ENCODE measurements at regions not wholly inside any gene's neighbourhood (a gene's known extent, or its start where the extent isn't known, plus 50 kb on each side); places are given as distances from the start of the nearest gene placed in this dataset.
"Not testable (repeated sequence)": the region's sequence is repeated elsewhere in the genome, so short reads cannot be mapped to it uniquely, and the experiment has no call there.

DNA sequence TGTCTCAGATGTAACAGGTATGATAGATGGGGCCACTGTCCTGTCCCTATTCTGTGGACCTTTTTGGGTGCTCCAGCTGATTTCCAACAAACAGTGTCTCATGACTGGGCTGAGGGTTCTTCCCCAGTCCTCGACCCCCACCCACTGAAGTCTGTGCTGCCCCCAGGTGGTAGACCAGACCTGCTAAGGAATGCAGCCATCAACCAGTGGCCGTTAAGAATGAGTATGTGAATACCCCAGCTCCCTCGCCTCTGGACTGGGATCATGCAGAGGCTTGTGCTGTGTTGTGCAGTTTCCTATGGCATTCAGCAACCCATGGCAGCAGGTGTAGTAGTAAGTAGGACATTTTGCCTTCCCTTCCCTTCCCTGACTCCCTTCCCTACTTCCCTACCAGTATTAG is 183.1 kb upstream of the KAZN start:
- DNase-seq: no peak

DNA sequence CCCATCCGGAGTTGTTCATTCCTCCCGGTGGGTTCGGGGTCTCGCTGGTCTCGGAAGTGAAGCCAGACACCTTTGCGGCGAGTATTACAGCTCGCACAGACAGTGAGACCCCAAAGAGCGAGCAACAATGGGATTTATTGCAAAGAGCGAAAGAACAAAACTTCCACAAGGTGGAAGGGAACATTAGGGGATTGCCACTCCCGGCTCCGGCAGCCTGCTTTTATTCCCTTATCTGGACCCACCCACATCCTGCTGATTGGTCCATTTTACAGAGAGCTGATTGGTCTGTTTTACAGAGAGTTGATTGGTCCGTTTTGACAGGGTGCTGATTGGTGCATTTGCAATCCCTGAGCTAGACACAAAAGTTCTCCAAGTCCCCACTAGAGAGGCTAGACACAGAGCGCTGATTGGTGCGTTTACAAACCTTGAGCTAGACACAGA is 178.7 kb upstream of the KAZN start:
- DNase-seq: not testable (repeated sequence)

DNA sequence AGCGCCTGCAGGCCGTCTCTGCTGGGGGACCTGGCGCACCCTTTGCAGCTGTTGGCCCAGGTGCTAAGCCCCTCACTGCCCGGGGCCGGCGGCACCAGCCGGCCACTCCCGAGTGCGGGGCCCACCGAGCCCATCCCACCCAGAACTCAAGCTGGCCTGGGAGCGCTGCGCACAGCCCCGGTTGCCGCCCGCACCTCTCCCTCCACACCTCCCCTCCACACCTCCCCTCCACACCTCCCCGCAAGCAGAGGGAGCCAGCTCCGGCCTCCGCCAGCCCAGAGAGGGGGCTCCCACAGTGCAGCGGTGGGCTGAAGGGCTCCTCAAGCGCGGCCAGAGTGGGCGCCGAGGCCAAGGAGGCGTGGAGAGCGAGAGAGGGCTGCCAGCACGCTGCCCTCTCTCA is 177.8 kb upstream of the KAZN start:
- no peak for DNase-seq

DNA sequence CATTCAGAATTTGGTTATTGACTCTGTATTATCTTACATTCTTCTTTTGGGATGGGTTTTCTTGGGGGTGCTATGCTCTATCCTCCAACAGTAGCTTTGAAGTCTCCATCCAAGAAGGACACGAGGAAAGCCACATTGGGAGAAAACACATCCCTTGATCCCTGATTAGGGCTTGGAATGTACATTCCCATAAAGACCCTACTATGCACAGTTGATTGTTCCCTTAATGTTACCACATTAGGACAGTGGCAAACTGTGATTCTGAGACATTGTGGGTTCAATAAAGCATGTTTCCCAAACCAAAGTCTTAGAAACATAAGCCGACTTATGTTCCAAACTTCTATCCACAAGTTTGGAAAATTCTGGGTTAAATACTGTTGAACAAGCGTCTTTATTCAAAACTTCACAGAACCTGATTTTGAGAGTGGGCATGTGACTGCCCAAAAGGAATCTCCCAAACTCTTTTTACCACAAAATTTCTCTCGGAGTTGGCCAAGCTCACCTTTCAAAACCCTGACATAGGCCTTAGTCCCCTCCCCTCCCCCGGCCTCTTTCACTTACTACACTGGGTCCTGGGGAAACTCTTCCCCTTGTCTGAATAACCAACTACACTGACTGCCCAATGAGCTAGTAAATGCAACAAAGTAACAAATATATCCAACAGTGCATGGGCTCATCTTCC is 177.0 kb upstream of the KAZN start:
- DNase-seq: no peak

DNA sequence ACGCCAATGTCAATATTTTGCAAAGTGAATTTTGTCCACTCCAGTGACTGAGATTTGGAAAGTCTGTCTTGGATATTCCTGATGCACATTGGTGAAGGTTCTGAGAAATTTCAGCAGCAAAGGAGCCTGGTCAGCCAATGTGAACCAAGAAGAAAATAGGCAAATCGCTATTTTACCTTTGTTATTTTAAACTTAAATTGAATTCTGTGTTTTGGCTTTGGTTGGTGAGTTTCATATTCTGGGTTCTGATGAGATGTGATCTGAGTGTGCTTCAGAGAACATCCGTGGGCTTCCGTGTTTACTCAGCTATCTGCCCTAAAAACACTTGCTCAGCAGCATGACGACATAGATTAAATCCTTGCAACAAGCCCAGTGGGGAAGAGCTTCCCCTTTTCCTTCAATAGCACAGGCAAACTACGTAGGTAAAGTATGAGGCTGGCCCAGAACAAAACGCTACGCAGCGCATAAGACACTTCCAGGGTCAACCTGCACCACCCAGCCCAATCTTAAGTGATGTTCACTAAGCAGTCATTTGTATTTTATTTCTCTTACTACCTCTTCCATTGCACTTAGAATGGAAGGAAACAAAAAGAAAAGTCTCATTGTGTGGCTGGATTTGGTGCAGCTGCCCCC is 176.4 kb upstream of the KAZN start:
- no peak for DNase-seq

GRCh38 chr1:14424325-14425002 is 174.0 kb upstream of the KAZN start:
- DNase-seq: no peak

DNA sequence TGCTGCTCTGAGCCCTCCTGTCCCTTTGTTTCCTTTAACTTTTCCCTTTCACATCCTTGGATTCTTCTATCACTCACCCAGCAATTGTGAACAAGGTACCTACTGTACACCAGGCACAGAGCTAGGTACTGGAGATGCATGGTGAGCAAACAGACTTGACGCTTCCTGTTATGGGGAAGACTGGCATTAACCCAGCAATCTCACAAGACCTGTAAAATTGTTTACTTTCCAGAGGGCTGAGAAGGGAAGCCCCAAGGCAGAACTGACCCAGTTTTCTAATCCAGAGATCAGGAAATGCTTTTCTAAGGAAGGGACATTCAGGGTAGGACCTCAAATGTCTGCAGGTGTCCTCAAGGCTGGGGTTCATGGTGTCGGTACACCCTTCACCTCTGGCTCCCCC is 171.6 kb upstream of the KAZN start:
- DNase-seq: no peak

GRCh38 chr1:14429577-14429976 is 168.9 kb upstream of the KAZN start:
- DNase-seq: no peak

- not testable (repeated sequence) for DNase-seq
Measured at GRCh38 chr1:14432728-14433127, 165.8 kb upstream of the KAZN start.

DNA sequence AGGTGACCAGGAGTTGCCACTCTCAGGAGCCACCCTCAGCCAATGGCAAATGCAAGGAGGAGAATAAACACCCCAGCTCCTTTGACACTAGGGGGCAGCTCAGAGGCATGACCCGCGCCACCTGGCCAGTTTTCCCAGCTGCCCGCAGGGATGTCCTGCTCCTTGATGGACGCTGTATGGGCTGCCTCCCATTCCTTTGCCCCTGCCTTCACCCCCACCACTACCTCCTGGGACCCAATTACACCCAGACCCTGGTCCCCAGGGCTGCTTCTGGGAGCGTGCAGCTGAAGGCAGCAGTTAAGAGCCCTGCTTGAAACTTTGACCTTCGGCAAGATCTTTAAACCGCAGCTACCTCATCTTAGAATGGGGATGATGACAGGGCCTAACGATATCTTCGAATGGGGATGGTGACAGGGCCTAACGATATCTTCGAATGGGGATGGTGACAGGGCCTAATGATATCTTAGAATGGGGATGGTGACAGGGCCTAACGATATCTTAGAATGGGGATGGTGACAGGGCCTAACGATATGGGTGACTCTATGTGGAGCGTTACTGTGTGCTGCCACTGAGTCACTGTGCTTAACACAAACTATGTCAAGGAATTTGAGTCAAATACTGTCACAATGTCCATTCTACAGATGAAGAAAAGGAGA is 163.0 kb upstream of the KAZN start:
- no peak for DNase-seq

GRCh38 chr1:14437417-14437918 is 161.0 kb upstream of the KAZN start:
- DNase-seq: no peak

- DNase-seq: no peak
Measured at GRCh38 chr1:14438127-14438769, 160.2 kb upstream of the KAZN start.

GRCh38 chr1:14439015-14439414 is 159.5 kb upstream of the KAZN start:
- DNase-seq: no peak

DNA sequence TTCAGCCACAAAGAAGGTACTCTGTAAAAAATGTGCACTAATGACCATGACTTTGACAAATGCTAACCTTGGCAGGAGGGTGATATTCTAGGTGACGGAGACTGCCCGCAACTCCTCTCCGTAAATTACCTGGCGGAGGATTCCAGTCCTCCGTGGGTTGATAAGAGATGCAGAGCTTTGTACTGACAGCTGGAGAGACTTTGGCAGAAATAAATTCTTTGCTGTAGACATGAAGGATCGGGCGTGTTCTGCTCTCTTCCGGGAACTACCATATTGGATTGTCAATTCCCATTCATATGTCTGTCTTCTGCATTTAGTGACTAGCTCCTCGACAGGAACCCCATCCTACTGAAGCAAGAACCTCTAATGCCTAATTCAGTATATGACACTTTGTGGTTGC is 158.3 kb upstream of the KAZN start:
- no peak for DNase-seq

GRCh38 chr1:14440731-14441130 is 157.8 kb upstream of the KAZN start:
- no peak for DNase-seq

DNA sequence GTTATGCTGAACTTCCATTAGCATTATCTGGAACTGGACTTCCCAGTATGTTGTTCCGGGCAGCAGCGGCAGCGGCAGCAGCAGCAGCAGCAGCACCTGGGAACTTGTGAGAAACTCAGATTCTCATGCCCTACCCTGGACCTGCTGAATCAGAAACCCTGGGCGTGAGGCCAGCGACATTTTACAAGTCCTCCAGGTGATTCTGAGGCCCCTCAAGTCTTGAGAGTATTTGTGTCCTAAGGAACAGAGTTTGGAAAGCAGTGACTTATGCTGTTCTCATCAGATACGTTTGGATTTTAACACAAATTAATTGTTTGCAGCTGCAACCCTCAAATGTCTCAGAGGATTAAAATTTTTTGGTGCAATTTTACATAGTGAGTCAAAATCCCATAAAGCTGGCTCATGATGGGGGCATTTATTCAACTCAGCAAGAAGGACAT is 157.2 kb upstream of the KAZN start:
- no peak for DNase-seq

- no peak for DNase-seq
Measured at GRCh38 chr1:14442669-14443068, 155.8 kb upstream of the KAZN start.

- DNase-seq: no peak
Measured at GRCh38 chr1:14443164-14443787, 155.2 kb upstream of the KAZN start.

GRCh38 chr1:14451217-14451616 is 147.3 kb upstream of the KAZN start:
- no peak for DNase-seq

DNA sequence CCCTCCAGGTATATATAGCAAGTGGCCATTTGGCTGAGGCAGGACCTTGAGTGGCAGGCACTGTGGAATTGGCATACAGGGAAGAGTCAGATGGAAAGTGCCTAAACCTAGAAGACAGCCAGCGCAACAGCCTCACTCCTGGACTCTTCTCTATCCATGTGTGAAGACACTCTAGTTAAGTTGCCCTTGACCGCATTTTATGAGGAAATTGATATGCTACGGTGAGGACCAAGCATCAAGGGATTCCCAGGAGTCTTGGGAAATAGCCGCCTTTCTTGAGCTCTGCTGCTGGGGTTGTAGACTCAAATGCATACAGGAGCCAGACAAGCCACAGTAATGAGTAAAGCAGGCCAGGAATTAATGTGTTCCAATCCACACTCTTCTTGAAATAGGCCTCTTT is 145.9 kb upstream of the KAZN start:
- no peak for DNase-seq

GRCh38 chr1:14460173-14460572 is 138.3 kb upstream of the KAZN start:
- DNase-seq: no peak

- no peak for DNase-seq
Measured at GRCh38 chr1:14462851-14463250, 135.6 kb upstream of the KAZN start.

GRCh38 chr1:14466006-14466405 is 132.5 kb upstream of the KAZN start:
- DNase-seq: no peak

All from NCI-H446 (cell line).